RKO (cell line): ENCODE measurements at regions not wholly inside any gene's neighbourhood (a gene's known extent, or its start where the extent isn't known, plus 50 kb on each side); places are given as distances from the start of the nearest gene placed in this dataset.
"Not testable (repeated sequence)": the region's sequence is repeated elsewhere in the genome, so short reads cannot be mapped to it uniquely, and the experiment has no call there.

Source experiments
- DNase-seq: peaks from one replicate; pipeline ENCODE4 v3.0.0-alpha.2; 2016; ENCODE audit warnings: low spot score

DNA sequence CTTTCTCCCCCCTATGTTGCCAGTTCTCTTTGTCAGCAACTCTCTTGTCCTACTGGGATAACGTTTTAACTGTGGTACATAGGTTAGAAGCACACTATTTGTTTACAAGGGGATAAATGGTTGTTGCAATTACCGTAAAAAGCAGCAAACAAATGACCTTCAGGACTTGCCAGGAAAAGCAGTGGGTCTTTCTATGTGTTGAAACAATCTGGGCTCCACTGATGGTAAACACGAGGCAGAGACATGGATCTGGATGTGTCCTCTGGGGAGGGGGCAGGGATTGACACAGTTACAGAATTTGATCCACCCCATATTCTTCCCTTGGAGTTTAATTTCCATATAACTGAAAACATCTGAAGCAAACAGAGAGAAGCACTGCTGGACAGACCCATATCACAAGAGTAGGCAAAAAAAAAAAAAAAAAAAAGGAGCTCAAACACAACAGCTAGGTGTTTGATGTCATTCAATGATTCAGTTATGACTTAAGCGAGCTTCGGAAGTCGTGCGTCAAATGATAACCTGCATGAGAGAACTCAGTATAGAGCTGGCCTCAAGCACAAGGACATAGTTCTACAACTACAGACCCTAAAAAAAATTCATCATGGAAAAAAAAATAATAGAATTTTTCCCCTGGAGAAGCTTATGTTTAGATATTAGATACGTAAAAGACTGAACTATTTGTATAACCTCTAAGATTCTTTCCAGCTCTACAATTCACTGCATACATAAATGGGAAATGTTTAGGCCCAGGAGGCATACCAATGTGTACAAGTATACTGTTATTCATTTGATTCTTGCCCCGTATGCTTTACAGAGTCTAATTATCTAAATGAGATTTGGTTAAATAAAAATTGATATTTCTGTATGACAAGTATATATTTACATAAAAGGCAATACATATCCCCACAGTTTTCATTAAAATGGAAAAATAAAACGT lies 127.7 kb downstream of the ALDH8A1 start:
- DNase-seq: no peak

DNA sequence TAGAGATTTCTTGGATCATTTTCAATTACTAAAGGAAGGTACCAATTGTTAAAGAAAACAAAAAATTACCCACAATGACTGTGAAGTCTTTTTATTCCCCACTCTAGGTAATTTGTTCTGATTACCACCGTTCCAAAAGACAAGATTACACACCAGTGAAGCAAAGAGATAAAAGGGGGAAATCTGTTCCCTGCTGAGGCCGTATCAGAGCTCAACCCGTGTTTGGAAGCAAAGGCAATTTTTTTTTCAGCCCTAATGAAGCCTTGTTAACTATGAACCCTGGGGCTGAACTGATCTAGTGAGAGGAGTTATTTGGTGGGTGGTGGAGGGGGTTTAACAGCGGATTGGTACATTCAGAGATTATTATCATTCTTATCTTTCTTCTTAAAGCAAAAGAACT lies 128.5 kb downstream of the ALDH8A1 start:
- no peak for DNase-seq

DNA sequence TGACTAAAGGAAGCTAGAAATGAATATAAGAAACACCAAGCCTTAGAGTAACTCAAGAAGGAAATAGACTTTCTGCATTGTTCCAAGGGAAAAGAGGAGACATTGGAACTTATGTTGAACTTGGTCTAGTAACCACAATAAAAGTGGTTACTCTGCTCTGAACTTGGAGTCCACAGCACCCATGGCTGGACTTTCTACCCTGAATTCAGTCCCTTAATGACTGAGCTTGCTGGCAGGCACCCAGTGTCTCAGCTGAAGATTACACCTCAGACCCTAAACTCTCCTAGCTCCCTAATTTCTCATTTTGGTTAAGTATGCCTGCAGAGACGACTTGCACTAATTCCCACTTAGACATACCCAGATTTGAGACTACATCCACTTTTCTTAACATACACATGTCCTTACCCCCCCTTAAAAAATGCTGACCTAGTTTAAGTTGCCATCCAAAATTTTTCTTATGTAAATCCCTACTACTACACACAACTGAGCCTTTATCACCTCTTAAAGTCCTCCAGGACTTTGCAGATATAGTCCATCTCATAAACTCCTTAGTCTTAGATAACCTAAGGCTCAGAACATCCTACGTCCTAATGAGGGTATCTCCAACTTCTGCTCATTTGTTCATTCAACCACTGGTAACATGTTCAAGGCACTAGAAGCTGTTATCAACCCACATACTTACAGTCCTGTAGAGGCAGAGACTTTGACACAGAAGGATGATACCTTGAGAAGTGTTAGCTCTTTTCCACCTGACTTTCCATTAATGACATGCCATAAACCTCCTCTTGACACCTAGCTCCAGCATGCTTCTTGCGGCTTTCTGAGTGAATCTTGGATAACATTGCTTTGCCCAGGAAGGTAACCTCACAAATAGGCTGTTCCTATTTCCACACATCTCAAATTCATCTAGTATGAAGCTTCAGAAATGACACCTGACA lies 129.8 kb downstream of the ALDH8A1 start:
- no peak for DNase-seq

DNA sequence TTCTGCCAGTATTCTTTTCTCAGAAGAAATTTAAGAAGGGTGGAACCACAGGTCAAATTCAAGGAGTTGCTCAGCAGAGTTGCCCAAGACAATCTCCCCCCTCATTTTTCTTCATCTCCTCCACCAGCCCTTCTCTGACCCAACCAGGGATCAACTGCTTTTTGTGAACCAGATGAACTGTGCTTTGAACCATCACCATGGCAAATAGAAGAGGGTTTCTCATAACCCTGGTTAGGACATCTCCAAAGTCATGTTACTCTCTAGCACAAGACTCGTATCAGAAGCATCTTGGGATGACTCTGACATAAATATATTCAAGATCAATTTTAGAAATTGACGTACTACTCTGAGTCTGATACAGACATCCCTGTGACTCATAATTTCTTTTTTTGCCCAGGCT lies 130.7 kb downstream of the ALDH8A1 start:
- no peak for DNase-seq

DNA sequence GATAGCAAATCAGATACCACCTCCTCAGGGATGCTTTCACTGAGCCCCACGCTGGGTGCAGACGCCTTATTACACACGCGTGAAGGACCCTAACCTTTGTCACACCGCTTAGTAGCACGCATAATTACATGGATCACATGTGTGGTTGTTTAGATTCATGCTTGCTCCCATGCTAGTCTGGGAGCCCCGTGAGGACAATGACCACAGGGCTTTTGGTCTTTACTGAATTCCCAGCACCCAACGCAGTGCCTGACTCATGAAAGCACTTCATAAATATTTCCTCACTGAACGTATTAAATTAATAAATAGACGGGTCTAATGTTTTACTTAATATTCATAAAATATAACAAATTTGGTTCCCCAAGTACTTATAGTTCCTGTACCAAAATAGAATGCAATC lies 132.5 kb downstream of the ALDH8A1 start:
- no peak for DNase-seq

DNA sequence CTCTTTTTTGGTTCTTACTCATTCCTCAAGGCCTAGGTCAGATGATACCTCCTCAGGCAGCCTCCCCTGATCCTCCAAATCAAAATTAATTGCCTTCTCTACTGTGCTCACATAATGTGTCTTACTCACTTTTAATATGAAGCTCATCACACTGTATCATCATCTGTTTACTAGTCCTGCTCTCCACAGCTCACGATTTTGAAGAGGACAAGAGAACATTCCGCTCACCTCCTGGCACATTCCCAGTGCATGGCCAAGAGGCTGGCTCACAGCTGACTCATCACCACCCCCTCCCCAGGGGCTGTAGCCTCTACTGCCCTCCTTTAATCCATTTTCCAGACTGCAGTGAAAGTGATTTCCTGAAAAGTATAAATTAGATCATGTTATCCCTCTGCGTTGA lies 133.1 kb downstream of the ALDH8A1 start:
- no peak for DNase-seq

DNA sequence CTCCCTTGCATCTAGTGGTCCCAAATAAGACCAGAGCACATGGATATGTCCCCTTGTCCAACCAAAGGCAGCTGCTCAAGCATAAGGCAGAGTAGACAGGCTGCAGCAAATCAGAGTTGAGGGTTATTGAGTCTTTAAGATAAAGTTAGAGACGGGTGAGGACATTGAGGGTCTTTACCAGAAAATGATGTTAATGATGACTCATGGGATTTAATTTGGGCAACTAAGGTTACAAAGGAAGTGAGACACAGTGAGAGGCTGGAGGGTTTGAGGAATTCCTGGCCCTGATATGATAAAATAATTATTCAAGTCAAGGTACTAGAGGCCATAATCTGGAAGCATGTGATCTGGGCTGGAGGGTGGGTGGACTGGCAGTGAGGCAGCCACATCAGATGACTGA lies 133.6 kb downstream of the ALDH8A1 start:
- DNase-seq: no peak

DNA sequence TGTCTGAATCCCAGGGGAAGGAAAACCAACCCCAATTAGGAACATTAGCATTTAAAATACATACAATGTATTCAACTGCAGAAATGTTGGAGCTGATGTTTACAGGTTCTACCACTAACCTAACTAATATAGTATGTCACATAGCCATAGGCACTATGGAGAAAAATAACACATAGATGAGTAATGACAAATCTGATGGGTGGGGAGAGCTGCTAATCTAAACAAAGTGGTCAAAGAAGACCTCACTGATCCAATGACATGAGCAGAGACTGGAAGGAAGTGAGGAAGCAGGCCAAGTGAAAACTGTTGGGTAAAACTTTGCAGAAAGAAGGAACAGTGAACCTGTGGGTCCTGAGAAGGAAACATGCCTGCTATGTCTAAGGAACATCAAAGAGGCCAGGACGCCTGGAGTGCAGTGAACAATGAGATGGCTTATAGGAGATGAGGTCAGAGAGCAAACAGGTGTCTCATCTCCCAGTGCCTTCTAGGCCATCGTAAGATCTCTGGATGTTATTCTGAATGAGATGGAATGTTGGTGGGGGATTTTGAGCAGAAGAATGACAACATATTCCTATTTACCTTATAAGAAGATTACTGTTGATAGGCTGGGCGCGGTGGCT lies 135.7 kb downstream of the ALDH8A1 start:
- DNase-seq: no peak

DNA sequence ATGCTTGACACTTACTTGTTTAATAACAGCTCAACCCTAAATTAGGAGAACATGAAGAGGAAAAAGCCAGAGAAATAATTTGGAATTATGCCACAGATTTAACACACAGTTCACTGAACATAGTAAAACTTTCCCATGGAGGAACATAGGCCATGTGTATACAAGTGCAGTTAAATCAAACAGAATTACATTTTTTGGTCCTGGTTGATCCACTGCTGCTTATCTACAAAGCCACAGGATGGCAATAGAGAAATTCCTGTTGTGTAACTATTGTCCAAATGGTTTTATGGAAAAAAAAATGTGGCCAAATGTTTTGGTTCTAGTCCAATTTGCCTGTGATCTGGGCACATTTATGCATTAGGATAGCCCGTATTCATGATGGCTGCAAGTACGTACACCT lies 136.8 kb downstream of the ALDH8A1 start:
- no peak for DNase-seq

DNA sequence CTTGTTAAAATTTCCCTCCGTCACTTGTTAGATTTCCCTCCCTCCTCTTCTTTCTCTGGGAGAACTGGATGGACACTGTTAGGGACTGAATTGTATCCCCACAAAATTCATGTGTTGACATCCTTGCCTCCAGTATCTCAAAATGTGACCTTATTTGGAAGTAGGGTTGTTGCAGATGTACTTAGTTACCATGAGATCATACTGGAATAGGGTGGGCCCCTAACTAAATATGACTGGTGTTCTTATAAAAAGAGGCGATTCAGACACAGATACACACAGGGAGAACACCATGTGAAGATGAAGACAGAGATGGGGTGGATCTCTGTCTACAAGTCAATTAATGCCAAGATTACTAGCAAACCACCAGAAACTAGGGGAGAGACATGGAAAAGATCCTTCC lies 139.5 kb downstream of the ALDH8A1 start:
- no peak for DNase-seq

DNA sequence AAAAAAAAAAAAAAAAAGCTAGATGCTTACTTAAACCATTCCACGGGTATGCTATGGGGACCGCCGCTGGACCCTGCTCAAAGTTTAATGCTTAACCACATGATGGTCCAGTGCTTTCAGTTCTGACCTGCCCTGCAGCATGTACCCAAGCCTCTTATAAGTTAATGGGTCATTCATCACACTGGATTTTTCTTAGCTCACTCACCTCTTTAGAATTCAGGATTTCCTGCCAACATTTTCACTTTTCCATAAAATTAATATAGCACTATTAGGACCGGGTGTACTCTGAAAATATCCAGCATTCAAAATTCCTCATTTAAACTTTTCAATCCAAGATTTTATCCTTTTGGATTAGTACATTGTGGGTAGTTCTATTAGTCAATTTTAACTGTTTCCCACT lies 140.8 kb downstream of the ALDH8A1 start:
- no peak for DNase-seq

DNA sequence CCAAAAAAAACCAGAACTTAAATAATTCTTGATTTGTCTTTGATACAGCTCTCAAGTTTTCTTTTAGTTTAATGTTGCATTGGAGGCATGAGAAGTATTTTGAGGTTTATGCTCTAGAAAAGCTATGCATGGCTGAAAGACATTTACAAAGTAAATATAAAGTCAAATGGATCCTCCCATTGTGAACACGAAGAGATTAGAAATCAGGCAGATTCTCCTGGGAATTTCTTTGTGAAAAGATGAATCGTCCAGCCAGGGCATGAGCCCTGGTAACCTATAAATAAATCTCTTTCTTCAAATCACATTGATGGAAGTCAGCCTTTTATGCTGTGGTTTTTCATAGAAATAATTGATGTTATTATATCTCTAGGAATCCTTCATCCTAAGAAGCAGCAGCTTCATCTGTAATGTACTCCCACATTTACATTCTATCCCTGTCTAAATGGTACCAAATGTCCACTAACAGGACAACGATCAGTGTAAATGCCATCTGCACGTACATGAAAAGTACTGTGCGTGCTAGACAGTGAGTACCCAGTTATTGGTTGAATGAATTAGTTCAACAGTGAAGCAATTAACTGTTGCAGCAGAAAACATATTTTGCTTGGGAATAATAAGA lies 143.6 kb downstream of the ALDH8A1 start:
- no peak for DNase-seq

DNA sequence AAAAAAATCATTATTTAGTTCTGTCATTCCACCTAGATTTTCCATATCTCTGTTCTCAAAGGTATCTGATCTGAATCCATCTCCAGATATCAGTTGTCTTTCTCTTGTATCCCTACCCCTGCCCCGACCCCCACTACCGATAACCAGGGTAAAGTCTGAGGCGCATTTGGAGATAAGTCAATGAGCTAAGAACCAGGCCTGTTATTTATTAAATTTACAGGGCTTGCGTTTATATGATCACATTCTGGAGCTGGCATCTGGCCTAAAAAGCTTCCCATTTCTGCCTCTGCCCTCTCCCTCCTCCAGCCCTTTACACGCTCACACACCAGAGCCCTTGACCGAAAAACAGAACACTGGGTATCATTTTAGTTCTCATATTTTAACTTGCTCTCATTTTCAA lies 144.7 kb downstream of the ALDH8A1 start:
- no peak for DNase-seq

DNA sequence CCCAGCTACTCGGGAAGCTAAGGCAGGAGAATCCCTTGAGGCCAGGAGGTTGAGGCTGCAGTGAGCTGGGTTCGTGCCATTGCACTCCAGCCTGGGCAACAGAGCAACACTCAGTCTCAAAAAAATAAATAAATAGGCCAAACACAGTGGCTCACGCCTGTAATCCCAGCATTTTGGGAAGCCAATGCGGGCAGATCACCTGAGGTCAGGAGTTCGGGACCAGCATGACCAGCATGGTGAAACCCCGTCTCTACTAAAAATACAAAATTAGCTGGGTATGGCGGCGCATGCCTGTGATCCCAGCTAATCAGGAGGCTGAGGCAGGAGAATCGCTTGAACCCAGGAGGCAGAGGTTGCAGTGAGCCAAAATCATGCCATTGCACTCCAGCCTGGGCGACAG lies 145.6 kb downstream of the ALDH8A1 start:
- DNase-seq: not testable (repeated sequence)

DNA sequence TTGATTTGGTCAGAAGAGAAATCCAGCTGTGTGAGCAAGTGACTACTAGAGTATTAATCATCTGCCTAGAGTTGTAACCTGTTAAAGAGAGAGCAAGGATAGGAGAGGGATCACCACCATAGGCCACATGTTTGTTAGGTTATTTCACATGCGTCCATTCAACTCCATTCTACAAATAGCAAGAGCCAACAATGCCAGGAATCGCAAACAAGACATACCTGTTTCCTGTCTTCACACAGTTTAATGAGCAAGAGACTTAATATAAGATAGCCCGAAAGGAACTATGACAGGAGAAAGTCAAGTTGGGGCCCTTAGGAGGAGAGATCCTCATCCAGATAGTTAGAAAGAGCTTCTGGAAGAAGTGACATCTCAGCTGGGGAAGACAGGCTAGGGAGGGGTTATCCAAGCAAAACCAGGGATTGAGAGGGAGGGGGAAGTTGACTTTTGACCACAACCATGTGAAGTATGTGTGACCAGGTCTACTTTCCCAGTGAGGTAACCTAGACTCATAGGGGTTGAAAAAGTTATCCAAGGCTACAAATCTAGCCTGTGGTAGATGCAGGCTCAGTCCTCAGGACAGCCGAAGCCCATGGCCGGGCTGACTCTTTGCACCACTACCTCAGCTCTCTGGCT lies 147.4 kb downstream of the ALDH8A1 start:
- no peak for DNase-seq

DNA sequence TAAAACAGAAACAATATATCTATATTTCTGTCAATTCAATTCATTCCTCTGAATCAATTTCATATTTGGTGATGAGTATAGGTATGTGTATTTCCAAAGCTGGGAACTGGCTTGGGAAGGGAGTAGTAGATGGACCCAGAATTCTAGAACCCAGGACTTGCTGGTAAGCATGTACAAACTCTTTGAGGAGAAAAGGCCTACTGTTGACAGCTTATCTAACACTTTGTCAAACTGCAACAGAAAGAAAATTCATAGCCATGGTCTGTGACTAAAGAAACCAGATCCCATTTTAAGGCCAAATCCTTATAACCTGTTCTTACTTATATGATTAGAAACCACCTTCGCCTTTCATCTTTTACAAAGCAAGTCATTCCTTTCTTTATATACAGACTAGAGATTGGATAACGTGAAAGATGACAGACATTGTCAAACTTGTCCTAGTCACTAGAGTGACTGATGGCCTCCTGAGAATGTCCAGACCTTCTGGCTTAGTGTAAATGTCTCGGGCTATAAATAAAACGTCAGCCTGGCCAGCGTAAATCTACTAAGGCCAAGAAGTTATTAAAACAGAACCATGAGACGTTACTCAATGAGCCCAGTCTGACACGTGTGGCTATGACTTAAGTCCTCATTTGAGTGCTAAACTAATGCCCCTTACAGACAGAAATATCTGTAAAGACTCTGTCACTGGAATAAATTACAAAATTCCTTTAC lies 152.3 kb downstream of the ALDH8A1 start:
- no peak for DNase-seq

DNA sequence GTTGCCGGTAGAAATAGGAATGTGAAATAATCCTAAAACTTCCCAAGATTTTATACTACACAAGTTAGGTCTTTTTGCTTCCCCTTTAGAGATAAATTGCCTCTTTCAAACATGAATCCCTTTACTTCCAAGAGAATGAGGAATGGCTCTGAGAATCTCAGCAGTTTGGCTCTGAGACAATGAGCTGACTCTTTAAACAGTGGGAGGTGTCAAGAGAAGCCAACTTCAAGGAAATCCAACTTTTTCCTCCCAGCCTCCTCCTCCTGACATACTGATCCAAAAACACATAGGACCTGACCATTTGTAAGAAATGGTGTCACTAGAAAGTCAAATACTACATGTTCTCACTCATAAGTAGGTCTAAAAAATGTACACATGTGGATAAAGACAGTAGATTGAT lies 154.2 kb downstream of the ALDH8A1 start:
- no peak for DNase-seq

DNA sequence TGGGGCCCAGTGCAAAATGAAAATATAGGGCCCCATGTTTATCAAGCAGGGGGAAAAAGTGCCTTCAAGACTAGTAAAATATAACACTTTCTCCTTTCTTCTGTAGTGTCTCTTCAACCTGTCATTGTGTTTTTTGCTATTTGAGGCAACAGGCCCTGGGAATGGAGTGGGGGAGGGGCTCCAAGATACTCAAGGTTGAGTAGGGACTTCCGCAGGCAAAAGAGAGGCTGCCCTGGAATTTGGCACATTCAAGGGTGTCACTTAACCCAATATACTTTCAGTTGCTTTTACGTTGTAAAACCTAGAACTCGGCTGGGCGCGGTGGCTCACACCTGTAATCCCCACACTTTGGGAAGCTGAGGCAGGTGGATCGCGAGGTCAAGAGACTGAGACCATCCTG lies 154.9 kb downstream of the ALDH8A1 start:
- no peak for DNase-seq

DNA sequence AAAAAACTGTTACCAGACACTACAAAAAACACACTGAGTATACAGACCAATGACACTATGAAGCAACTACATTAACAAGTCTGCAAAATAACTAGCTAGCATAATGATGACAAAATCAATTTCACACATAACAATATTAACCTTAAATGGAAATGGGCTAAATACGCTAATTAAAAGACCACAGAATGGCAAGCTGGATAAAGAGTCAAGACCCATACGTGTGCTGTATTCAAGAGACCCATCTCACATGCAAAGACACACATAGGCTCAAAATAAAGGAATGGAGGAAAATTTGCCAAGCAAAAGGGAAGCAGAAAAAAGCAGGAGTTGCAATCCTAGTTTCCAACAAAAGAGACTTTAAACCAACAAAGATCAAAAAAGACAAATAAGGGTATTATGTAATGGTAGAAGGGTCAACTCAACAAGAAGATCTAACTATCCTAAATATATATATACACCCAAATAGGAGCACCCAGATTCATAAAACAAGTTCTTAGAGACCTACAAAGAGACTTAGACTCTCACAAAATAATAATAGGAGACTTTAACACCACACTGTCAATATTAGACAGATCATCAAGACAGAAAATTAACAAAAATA lies 158.6 kb downstream of the ALDH8A1 start:
- DNase-seq: not testable (repeated sequence)

DNA sequence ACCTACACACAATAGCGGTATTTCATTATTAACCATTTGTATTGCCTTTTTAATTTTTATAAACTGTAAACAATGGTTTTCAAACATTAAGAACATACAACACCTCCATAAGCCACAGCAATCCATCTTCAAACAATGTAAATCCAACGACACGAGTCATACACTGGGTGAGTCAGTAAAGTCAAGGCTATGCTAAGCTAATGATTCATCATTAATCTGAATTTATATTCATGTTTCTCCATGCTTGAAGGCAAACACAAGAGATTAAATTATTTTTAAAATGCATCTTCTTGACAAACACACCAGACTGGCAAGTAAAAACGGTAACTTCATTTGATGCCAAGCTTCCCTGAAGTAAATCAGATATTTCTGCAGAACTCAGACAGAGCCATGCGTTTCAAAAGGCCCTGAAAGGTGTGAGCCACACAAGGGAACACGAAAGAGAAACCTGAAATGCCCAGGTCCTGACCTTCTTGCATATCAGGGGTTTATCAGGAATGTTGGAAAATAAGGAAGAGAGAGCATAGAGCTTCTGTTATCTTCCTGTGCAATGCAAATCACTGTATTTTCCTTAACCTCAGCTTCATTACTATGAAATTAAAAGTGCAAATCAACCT lies 162.5 kb downstream of the ALDH8A1 start:
- DNase-seq: peak; percentile 49
